HUDEP-2 (cell line): ENCODE measurements at regions not wholly inside any gene's neighbourhood (a gene's known extent, or its start where the extent isn't known, plus 50 kb on each side); places are given as distances from the start of the nearest gene placed in this dataset.

Experiments
- DNase-seq, 76 experiments: peaks; one replicate each; lab custom pipeline; 2025; ENCODE audit not compliant: unreplicated experiment in 76 of 76; lab: John Stamatoyannopoulos, UW

DNA sequence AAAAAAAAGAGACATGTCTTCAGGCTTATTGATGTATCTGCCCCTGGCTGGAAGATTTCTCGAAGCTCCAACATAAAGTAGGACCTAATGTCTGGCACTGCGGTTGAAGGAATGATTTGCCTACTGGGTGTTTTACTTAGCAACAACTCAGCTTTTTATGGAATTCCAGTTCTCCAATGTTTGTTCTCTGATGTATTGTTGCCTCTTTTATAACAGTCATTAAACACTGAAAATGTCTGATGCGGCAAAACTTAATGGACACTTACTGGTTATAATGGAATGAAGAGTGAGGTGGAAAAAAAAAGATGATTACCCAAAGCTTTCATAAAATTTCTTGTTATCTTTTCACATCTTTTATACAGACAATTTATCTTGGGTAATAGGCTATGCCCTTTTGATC, 75.6 kb upstream of the ZFP42 start:
- no peak for DNase-seq

DNA sequence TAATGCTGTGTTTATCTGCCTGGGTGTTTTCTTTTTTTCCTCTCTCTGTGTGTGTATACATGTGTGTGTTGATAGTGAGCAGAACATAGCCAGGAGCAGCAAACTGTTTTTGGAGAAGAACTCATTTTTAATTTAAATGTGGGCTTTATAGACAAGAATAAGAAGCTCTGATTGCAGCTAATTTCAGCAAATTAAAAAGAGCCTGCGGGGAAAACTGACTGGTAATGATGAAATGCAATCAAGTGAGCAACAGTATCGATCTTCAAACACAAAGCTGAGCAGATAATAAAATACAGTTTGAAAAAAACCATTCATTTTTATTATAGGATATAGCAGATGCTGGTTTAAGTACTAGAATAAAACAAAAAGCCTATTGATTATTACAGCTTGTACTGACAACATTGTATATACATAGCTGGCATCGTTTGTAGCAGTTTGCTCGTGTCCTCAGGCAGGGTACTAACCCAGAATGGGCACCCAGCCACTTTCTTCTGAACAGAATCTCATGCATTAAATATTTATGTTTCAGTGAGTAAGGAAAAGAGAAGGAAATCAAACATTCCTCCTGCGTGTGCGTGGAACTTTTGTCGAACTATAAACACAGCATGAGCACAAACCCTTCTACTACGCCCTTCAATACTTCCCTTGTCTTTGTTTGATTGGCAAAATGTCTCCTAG, 73.5 kb upstream of the ZFP42 start:
- no peak for DNase-seq

DNA sequence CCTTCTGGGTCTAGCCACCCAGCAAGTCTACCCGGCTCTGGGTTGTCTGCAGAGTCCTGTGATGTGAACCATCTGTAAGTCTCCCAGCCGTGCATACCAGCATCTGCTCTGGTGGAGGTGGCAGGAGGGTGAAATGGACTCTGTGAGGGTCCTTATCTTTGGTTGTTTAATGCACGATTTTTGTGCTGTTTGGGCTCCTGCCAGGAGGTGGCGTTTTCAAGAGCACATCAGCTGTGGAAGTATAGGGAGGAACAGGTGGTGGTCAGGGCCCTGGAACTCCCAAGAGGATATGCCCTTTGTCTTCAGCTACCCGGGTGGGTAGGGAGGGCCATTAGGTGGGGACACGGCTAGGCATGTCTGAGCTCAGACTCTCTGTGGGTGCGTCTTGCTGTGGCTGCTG, 66.5 kb upstream of the ZFP42 start:
- DNase-seq, result peak in 3 of 76 experiments; percentile 1 to 7 (median 6)

GRCh38 chr4:187934766-187935165, 60.8 kb upstream of the ZFP42 start:
- no peak for DNase-seq

GRCh38 chr4:187937557-187937956, 58.0 kb upstream of the ZFP42 start:
- no peak for DNase-seq

- DNase-seq, result no peak
Measured at GRCh38 chr4:187940299-187940698, 55.3 kb upstream of the ZFP42 start.

- no peak for DNase-seq
Measured at GRCh38 chr4:187942968-187943367, 52.6 kb upstream of the ZFP42 start.

DNA sequence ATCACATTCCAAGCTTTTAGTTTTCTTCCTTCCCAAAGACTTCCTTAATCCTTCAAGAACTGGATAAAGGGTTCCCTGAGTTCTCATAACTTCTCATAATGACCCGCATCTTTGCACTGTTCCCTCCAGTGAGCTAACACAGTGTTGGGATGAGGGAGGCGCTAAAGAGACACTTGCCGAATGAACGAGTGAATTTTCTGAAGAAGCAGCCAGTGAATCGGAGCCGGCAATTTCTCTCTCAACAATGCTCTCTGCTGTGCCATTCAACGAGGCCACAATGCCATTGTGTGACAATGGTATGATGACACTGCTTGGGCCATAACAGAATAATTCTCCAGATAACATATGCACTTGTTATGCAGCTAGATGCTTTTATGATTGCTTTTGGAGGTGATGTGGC, 51.4 kb upstream of the ZFP42 start:
- DNase-seq, result no peak
